NCI-H510A (cell line): ENCODE measurements at regions not wholly inside any gene's neighbourhood (a gene's known extent, or its start where the extent isn't known, plus 50 kb on each side); places are given as distances from the start of the nearest gene placed in this dataset.

Experiments
- DNase-seq: peaks from one replicate; lab custom pipeline; 2025; lab: John Stamatoyannopoulos, UW

- no peak for DNase-seq
These were observed 564.0 kb downstream of the TNS1 start for GRCh38 chr2:217438821-217439220.

- no peak for DNase-seq
These were observed 564.7 kb downstream of the TNS1 start for GRCh38 chr2:217438136-217438535.

- DNase-seq: no peak
These were observed 565.4 kb downstream of the TNS1 start for GRCh38 chr2:217437290-217437870.

GRCh38 chr2:217436386-217436785, 566.4 kb downstream of the TNS1 start:
- DNase-seq: no peak

GRCh38 chr2:217434180-217434975, 568.4 kb downstream of the TNS1 start:
- DNase-seq: peak; percentile 87

GRCh38 chr2:217433522-217433921, 569.3 kb downstream of the TNS1 start:
- DNase-seq: peak; percentile 2

GRCh38 chr2:217431577-217432269, 571.1 kb downstream of the TNS1 start:
- DNase-seq: no peak

GRCh38 chr2:217430916-217431576, 571.2 kb upstream of the TNP1 start:
- DNase-seq: no peak

GRCh38 chr2:217429981-217430500, 570.2 kb upstream of the TNP1 start:
- DNase-seq: no peak

GRCh38 chr2:217421834-217422233, 562.0 kb upstream of the TNP1 start:
- DNase-seq: no peak

GRCh38 chr2:217420854-217421253, 561.0 kb upstream of the TNP1 start:
- DNase-seq: no peak

- no peak for DNase-seq
These were observed 559.3 kb upstream of the TNP1 start for GRCh38 chr2:217419055-217419671.

GRCh38 chr2:217418544-217418943, 558.7 kb upstream of the TNP1 start:
- no peak for DNase-seq

GRCh38 chr2:217418090-217418489, 558.2 kb upstream of the TNP1 start:
- DNase-seq: no peak

GRCh38 chr2:217417536-217417935, 557.7 kb upstream of the TNP1 start:
- no peak for DNase-seq

- no peak for DNase-seq
These were observed 555.5 kb upstream of the TNP1 start for GRCh38 chr2:217415316-217415715.

GRCh38 chr2:217414429-217414828, 554.6 kb upstream of the TNP1 start:
- no peak for DNase-seq

- DNase-seq: no peak
These were observed 553.3 kb upstream of the TNP1 start for GRCh38 chr2:217413193-217413592.

- DNase-seq: no peak
These were observed 552.9 kb upstream of the TNP1 start for GRCh38 chr2:217412721-217413120.

- DNase-seq: no peak
These were observed 552.4 kb upstream of the TNP1 start for GRCh38 chr2:217412277-217412676.

GRCh38 chr2:217410681-217410960, 550.8 kb upstream of the TNP1 start:
- DNase-seq: no peak
